HTR-8/SVneo (cell line): ENCODE measurements at regions not wholly inside any gene's neighbourhood (a gene's known extent, or its start where the extent isn't known, plus 50 kb on each side); places are given as distances from the start of the nearest gene placed in this dataset.

Experiments
- DNase-seq: peaks from one replicate; pipeline ENCODE4 v3.0.0; 2011; ENCODE audit warnings: low spot score, mixed read lengths; ENCODE audit not compliant: insufficient read length
- FAIRE-seq: peaks from 2 replicates; lab custom pipeline; 2011; peaks lifted over from hg19 to GRCh38; lab: Jason Lieb, UNC

GRCh38 chr9:104417296-104417695, 86.8 kb upstream of the OR13F1 start:
- no peak for DNase-seq
- FAIRE-seq, result no peak

GRCh38 chr9:104429031-104429546, 75.0 kb upstream of the OR13F1 start:
- FAIRE-seq (no peak), DNase-seq (no peak)

- FAIRE-seq, result no peak
- no peak for DNase-seq
Observed at GRCh38 chr9:104435059-104435458, 69.0 kb upstream of the OR13F1 start.

GRCh38 chr9:104448036-104448435, 56.0 kb upstream of the OR13F1 start:
- DNase-seq (no peak), FAIRE-seq (no peak)
